ENCODE measurements at regions not wholly inside any gene's neighbourhood (a gene's known extent, or its start where the extent isn't known, plus 50 kb on each side); places are given as distances from the start of the nearest gene placed in this dataset.
"Not testable (repeated sequence)": the region's sequence is repeated elsewhere in the genome, so short reads cannot be mapped to it uniquely, and the experiment has no call there.

GRCh38 chr6:79431537-79431933 is 105.7 kb downstream of the LCA5 start:
- peak; percentile 18 for DNase-seq (ENCODE audit: low spot score)

GRCh38 chr6:79430913-79431536 is 106.2 kb downstream of the LCA5 start:
- no peak for DNase-seq (ENCODE audit: low spot score)

- DNase-seq (ENCODE audit: low spot score), result no peak
Observed at GRCh38 chr6:79427721-79428120, 109.5 kb downstream of the LCA5 start.

GRCh38 chr6:79426625-79427278 is 110.5 kb downstream of the LCA5 start:
- DNase-seq (ENCODE audit: low spot score), result no peak

- DNase-seq (ENCODE audit: low spot score), result no peak
Observed at GRCh38 chr6:79425589-79426311, 111.5 kb downstream of the LCA5 start.

GRCh38 chr6:79423216-79423615 is 114.0 kb downstream of the LCA5 start:
- DNase-seq (ENCODE audit: low spot score), result no peak

- DNase-seq (ENCODE audit: low spot score), result no peak
Observed at GRCh38 chr6:79422666-79423065, 114.6 kb downstream of the LCA5 start.

- DNase-seq (ENCODE audit: low spot score), result peak; percentile 77
Observed at GRCh38 chr6:79421707-79422484, 115.3 kb downstream of the LCA5 start.

GRCh38 chr6:79421001-79421411 is 116.2 kb downstream of the LCA5 start:
- DNase-seq (ENCODE audit: low spot score), result no peak

- DNase-seq (ENCODE audit: low spot score), result peak; percentile 8
Observed at GRCh38 chr6:79420054-79420453, 117.2 kb downstream of the LCA5 start.

- DNase-seq (ENCODE audit: low spot score), result no peak
Observed at GRCh38 chr6:79416931-79417330, 120.3 kb downstream of the LCA5 start.

- no peak for DNase-seq (ENCODE audit: low spot score)
Observed at GRCh38 chr6:79413562-79414002, 123.6 kb downstream of the LCA5 start.

- no peak for DNase-seq (ENCODE audit: low spot score)
Observed at GRCh38 chr6:79410806-79411205, 126.4 kb downstream of the LCA5 start.

- DNase-seq (ENCODE audit: low spot score), result no peak
Observed at GRCh38 chr6:79408256-79408974, 128.8 kb downstream of the LCA5 start.

- DNase-seq (ENCODE audit: low spot score), result no peak
Observed at GRCh38 chr6:79404677-79405076, 132.6 kb downstream of the LCA5 start.

- DNase-seq (ENCODE audit: low spot score), result no peak
Observed at GRCh38 chr6:79404261-79404660, 133.0 kb downstream of the LCA5 start.

- no peak for DNase-seq (ENCODE audit: low spot score)
Observed at GRCh38 chr6:79403563-79403962, 133.7 kb downstream of the LCA5 start.

GRCh38 chr6:79403086-79403485 is 134.1 kb downstream of the LCA5 start:
- DNase-seq (ENCODE audit: low spot score), result no peak

- DNase-seq (ENCODE audit: low spot score), result no peak
Observed at GRCh38 chr6:79399499-79399898, 137.7 kb downstream of the LCA5 start.

- not testable (repeated sequence) for DNase-seq (ENCODE audit: low spot score)
Observed at GRCh38 chr6:79398617-79399016, 138.6 kb downstream of the LCA5 start.

- DNase-seq (ENCODE audit: low spot score), result no peak
Observed at GRCh38 chr6:79396625-79397024, 140.6 kb downstream of the LCA5 start.

GRCh38 chr6:79394690-79395089 is 142.5 kb downstream of the LCA5 start:
- DNase-seq (ENCODE audit: low spot score), result no peak
